NCI-H2227 (cell line): ENCODE measurements at regions not wholly inside any gene's neighbourhood (a gene's known extent, or its start where the extent isn't known, plus 50 kb on each side); places are given as distances from the start of the nearest gene placed in this dataset.
"Not testable (repeated sequence)": the region's sequence is repeated elsewhere in the genome, so short reads cannot be mapped to it uniquely, and the experiment has no call there.

Experiments
- DNase-seq: peaks from one replicate; lab custom pipeline; 2025; ENCODE audit not compliant: unreplicated experiment; lab: John Stamatoyannopoulos, UW

GRCh38 chr4:86413426-86413825 is 53.6 kb upstream of the MAPK10 start:
- not testable (repeated sequence) for DNase-seq

- DNase-seq: no peak
Observed at GRCh38 chr4:86414686-86415085, 54.8 kb upstream of the MAPK10 start.

GRCh38 chr4:86416081-86416480 is 56.2 kb upstream of the MAPK10 start:
- no peak for DNase-seq

DNA sequence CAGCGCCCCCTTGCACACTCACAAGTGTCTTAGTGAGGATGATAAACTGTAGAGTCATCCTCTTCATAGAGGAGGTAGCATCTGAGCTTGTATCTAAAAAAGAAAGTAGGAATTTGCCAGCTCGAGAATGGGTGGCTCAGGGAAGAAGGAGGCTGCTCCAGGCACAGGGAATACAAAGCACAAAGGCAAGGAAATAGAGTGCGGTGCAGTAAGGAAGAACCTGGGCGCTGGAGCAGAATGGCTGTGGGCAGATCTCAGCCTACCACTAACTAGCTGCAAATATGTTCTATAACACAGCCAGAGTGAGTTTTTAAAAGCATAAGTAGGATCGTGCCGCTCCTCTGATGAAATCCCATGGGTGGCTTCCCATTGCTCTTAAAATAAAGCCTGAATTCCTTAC is 61.6 kb upstream of the MAPK10 start:
- no peak for DNase-seq

DNA sequence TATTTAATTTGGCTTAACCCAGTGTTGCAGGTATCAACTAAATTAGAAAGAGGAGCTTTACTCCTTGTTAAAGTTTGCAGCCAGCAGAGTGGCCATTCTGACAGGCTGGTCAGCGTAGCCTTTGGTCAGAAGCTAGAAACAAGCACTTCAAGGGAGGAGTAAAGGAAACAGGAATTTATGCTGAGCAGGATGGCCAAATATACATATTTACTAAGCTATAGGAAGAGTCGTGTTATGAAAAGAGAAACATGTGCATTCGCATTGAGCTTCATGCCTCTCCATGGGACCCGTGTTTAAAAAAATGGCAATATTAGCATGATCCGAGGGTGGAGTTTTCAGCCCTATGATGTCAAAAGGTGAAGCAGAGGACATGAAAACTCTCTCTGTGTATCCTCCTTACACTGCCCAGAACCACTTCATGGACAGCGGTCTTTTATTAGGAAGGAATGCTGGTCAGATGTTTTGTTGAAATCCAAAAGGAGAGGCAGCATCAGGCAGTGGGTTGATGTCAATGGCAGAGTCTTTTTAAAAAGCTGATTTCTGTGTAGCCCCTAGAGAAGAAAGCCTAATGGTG is 71.8 kb upstream of the MAPK10 start:
- no peak for DNase-seq

- DNase-seq: no peak
Observed at GRCh38 chr4:86432559-86433134, 72.8 kb upstream of the MAPK10 start.

- no peak for DNase-seq
Observed at GRCh38 chr4:86439293-86439692, 79.4 kb upstream of the MAPK10 start.

DNA sequence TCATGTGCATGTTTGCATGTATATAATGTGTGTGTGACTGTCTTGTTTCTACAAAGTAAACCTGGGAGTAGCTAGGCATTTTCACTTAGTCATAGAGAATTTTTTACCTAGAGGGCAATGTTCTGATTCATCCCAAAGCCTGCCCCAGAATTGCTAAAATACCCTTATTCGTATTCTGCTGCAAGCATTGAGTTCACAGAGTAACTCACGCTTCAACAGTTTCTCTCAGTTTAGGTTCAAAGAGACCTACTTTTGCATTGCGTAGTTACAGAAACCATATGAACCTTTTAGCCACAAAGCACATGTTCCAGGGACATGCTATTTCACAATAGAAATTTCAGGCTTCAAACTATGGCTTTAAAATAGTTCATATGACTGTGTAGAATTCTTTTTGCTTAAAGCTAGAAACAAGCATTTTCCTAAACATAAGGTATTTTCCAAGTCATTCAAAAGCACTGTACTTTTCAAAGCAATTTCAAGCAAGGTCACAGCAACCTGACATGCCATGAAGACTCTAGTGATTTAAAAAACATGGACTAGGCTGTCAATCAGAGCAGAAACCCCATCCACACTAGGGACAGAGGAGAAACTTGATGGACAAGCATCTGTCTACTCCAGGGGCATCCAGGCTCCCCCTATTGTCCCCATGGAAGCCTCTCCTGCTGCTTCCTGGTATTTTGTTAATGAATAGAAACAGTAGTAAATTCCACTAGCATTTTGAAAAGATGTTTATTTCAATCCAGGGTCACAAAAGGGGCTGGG is 81.5 kb upstream of the MAPK10 start:
- no peak for DNase-seq

DNA sequence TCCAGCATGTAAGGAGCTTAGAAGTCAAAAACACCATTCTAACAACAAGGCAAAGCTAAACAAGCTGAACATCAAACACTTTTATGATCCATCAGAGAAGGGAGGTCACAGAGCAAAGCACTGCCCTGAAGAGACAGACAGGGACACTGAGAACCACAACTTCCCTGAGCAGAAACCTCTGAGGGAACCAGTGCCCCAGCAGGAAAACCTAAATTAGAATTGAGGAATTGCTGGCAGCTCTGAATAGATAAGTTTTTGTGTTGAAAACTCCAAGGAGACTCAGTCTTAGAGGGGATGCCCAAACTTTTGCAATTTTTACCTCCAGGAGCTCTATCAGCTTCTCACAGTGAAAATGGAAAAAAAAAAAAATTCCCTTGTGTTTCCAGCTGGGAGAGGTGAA is 83.0 kb upstream of the MAPK10 start:
- no peak for DNase-seq

GRCh38 chr4:86443495-86443894 is 83.6 kb upstream of the MAPK10 start:
- DNase-seq: no peak

DNA sequence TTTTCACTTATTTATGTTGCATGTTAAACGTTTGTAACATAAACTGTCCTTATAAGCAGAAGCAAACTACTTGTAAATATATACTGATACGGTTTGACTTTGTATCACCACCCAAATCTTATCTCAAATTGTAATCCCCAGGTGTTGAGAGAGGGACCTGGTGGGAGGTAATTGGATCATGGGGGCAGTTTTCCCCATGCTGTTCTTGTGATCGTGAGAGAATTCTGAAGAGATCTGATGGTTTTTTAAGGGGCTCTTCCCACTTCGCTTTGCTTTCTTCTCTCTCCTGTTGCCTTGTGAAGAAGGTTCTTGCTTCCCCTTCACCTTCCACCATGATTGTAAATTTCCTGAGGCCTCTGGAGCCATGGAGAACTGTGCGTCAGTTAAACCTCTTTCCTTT is 87.1 kb upstream of the MAPK10 start:
- no peak for DNase-seq

GRCh38 chr4:86448871-86449270 is 89.0 kb upstream of the MAPK10 start:
- DNase-seq: no peak

GRCh38 chr4:86449746-86450588 is 90.1 kb upstream of the MAPK10 start:
- DNase-seq: peak; percentile 10

GRCh38 chr4:86450861-86451260 is 91.0 kb upstream of the MAPK10 start:
- DNase-seq: no peak

DNA sequence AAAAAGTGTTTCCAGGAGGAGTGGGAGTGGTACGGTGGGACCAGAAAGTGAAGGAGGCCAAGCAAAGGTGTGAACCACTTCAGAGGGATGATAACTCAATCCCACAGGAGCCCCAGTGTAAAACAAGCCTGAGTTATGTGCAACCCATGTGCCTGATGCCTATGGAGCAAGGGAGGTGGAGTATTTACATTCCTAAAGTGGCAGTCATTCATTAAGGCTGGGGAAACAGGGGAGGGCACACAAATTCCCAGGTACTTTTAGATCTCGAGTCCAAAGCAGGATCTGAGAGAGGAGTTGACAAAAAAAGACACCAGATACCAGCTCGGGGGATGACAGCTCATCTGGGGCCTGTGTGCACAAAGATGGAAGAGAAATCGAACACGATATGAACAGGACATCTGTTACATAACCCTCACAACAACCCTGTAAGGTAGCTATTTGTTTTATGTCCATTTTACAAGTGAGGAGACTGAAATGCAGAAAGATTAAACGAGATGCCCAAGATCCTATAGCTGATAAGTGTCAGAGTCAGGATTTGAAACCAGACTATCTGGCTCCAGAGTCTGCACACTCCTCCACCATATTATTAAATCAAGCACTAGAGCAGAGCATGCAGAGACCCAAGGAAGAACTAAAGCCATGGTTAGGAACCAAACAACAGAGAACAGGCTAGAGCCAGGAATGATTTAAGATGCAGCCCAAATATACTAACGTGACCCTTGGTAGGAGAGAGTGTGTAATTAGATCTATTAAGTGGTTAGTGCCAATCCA is 91.9 kb upstream of the MAPK10 start:
- DNase-seq: peak; percentile 56

- DNase-seq: peak; percentile 56
Observed at GRCh38 chr4:86452422-86452891, 92.6 kb upstream of the MAPK10 start.

- DNase-seq: peak; percentile 40
Observed at GRCh38 chr4:86452924-86453531, 93.2 kb upstream of the MAPK10 start.

DNA sequence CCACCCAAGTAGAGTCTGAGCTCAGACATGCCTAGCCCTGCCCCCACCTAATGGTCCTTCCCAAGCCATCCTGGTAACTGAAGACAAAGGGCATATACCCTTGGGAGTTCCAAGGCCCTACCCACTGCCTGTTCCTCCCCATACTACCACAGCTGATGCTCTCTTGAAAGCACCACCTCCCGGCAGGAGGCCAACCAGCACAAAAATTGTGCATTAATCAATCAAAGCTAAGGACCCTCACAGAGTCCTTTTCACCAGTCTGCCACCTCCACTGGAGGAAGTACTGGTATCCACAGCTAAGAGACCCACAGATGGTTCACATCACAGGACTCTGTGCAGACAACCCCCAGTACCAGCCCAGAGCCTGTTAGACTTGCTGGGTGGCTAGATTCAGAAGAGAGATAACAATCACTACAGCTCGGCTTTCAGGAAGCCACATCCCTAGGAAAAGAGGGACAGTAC is 93.8 kb upstream of the MAPK10 start:
- DNase-seq: peak; percentile 36

DNA sequence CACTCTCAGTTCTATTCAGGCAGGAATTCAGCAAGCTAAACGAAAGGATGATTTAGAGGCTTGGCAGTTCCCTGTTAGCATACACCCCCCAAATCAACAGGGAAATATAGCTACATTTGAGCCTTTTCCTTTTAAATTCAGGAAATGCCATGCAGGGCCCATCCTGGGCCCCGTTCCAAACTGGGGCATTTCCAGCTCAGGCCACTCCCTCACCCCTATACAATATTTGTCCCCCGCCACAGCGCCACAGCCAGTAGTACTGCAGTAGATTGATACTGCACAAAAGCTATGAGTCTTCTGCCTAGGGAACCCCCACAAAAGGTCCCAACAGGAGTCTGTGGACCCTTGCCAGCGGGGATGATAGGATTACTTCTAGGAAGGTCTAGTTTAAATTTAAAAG is 102.0 kb upstream of the MAPK10 start:
- no peak for DNase-seq

DNA sequence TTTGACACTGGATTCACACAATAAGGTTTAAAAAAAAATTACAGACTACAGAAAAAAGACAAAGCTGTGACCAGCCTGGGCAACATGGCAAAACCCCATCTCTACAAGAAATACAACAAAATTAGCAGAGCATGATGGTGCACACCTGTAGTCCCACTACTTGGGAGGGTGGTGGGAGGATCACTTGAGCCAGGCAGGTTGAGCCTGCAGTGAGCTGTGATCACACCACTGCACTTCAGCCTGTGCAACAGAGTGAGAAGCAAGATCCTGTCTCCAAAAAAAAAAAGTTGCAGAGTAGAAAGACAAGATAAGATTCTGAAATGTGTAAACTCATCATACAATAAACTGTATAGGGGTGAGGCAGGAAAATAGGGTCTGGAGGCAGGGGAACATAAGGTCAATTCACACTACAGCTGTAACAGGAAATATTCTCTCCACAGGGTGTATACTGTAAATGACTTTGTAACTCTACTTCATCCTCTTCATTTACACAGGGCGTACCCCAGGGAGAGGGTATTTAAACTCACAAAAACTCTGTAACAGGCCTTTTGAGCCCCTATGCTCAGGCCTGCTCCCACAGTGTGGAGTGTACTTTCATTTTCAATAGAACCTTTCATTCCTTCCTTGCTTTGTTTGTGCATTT is 112.6 kb upstream of the MAPK10 start:
- DNase-seq: no peak
